Tibial nerve (tissue), 4 donors: ENCODE measurements at regions not wholly inside any gene's neighbourhood (a gene's known extent, or its start where the extent isn't known, plus 50 kb on each side); places are given as distances from the start of the nearest gene placed in this dataset.

Experiments used
- DNase-seq, 2 donors: peaks; one replicate each; pipeline ENCODE4 v3.0.0-alpha.2; 2019; ENCODE audit warnings: low spot score in 2 of 2
- H3K27ac ChIP-seq, 4 donors: fragments of 200-600 bp; sonication (generic) in 3 of 4; one replicate each; pipeline ENCODE4 v1.5.1; 2017 to 2019; ENCODE audit warnings: mild to moderate bottlenecking in 1 of 4
- H3K27me3 ChIP-seq, 2 donors: fragments of 200-600 bp; sonication (generic) in 1 of 2; one replicate each; pipeline versions ENCODE4 v1.5.1 to v1.6.0; 2017 to 2019
- H3K36me3 ChIP-seq, 3 donors: fragments of 200-600 bp; sonication (generic); one replicate each; pipeline ENCODE4 v1.5.1; 2018 to 2019
- H3K4me1 ChIP-seq, 4 donors: fragments of 200-600 bp; sonication (generic) in 3 of 4; one replicate each; pipeline ENCODE4 v1.5.1; 2017 to 2019
- H3K4me3 ChIP-seq, 4 donors: fragments of 200-600 bp; sonication (generic) in 3 of 4; one replicate each; pipeline ENCODE4 v1.5.1; 2017 to 2019; ENCODE audit warnings: mild to moderate bottlenecking in 1 of 4, moderate library complexity in 1 of 4
- H3K9me3 ChIP-seq, 4 donors: fragments of 200-600 bp; sonication (generic) in 3 of 4; one replicate each; pipeline ENCODE4 v1.5.1; 2017 to 2019
- EP300 ChIP-seq, 2 donors: sonication (generic); formaldehyde crosslinking; IDR thresholded peaks; one replicate each; pipeline ENCODE4 v1.6.1; 2017; ENCODE audit warnings: antibody characterized with exemption in 2 of 2, mild to moderate bottlenecking in 1 of 2
- POLR2A ChIP-seq, 2 donors: fragments of 450-650 bp; IDR thresholded peaks; one replicate each; pipeline ENCODE4 v1.6.1; 2017; ENCODE audit warnings: antibody characterized with exemption in 2 of 2, mild to moderate bottlenecking in 2 of 2, moderate library complexity in 2 of 2
- WGBS, 2 donors: methylation state at CpG; one replicate each; pipeline ENCODE4 v1.1.5; 2018; 5-methylcytosine and 5-hydroxymethylcytosine counted together
- TF ChIP-seq, protein P1 (sequence below), 5 experiments: fragments of 200-600 bp in 3 of 5; fragments of 450-650 bp in 2 of 5; sonication (generic) in 3 of 5; IDR thresholded peaks; one replicate each; pipeline ENCODE4 v1.5.1; 2016 to 2019; ENCODE audit warnings: antibody characterized with exemption in 5 of 5, mild to moderate bottlenecking in 3 of 5, moderate library complexity in 2 of 5

- H3K27ac ChIP-seq: no peak overlapping the region
- H3K4me1 ChIP-seq: no peaks in the 10 kb centered on the region
- H3K36me3 ChIP-seq: no peaks in the 10 kb centered on the region
- TF ChIP-seq, protein P1, sequence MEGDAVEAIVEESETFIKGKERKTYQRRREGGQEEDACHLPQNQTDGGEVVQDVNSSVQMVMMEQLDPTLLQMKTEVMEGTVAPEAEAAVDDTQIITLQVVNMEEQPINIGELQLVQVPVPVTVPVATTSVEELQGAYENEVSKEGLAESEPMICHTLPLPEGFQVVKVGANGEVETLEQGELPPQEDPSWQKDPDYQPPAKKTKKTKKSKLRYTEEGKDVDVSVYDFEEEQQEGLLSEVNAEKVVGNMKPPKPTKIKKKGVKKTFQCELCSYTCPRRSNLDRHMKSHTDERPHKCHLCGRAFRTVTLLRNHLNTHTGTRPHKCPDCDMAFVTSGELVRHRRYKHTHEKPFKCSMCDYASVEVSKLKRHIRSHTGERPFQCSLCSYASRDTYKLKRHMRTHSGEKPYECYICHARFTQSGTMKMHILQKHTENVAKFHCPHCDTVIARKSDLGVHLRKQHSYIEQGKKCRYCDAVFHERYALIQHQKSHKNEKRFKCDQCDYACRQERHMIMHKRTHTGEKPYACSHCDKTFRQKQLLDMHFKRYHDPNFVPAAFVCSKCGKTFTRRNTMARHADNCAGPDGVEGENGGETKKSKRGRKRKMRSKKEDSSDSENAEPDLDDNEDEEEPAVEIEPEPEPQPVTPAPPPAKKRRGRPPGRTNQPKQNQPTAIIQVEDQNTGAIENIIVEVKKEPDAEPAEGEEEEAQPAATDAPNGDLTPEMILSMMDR (IDR thresholded peaks at IDR 0.05): no peak
- no peak for TF ChIP-seq EP300 (IDR thresholded peaks at IDR 0.05)
- no peak for TF ChIP-seq POLR2A (IDR thresholded peaks at IDR 0.05)
- 24 to 37% methylated on average over 3 of the region's 3 CpGs for WGBS, 2 donors
- H3K27me3 ChIP-seq: no peaks in the 10 kb centered on the region
- H3K9me3 ChIP-seq: no peaks in the 10 kb centered on the region
- DNase-seq: no peak
- H3K4me3 ChIP-seq: no peak overlapping the region
Measured at GRCh38 chr12:27901959-27902358, 70.6 kb downstream of the PTHLH start.

DNA sequence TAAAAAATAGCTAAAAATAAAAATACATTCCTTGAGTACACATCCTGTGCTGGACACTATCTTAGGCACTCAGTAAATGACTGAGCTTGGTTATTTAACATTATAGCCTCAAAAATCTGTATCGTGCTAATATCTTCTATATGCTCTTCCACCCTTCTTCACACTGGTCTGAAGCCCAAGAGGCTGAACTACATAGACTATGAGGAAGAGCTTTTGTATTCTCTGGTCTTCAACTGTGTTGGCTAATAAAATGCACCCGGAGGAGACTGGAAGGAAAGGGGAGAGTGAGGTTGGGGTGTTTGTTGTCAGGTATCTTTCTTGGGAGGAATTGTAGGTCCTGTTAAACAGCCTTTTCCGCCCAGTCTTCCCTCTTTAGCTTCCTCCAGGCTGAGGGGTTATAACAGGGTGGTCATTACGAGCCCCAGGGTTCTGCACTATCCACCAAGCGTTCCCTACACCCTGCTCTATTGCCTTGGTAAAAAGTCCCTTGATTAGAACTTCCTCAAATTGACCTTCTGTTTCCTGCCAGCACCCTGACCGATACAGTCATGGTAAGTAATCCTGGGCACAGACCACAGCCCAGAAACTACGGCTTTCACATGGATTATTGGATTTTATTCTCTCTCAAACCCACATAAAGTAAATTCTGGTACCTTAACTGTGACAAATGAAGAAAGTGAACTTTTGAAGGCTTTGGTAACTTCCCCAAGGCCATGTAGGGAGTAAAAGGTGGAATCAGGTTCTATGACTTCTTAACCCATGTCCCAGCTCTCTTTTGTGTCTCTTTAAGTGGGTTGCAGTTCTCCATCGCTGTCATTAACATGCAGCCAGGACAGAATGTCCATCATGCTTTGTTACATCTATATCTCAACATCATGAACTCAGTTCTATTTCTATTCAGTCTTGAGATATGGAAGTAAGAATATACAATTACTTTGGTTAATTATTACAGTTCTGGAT lies 71.3 kb downstream of the PTHLH start:
- Histone ChIP-seq H3K9me3 (no peaks in the 10 kb centered on the region), H3K36me3 (no peaks in the 10 kb centered on the region), H3K27ac (no peak overlapping the region), H3K4me3 (no peak overlapping the region), H3K27me3 (no peaks in the 10 kb centered on the region), H3K4me1 (no peaks in the 10 kb centered on the region)
- no peak for DNase-seq
- 76 to 81% methylated on average over 8 of the region's 8 CpGs for WGBS, 2 donors
- TF ChIP-seq POLR2A (IDR thresholded peaks at IDR 0.05) (no peak), EP300 (IDR thresholded peaks at IDR 0.05) (no peak)
- TF ChIP-seq, protein P1 (IDR thresholded peaks at IDR 0.05): no peak

DNA sequence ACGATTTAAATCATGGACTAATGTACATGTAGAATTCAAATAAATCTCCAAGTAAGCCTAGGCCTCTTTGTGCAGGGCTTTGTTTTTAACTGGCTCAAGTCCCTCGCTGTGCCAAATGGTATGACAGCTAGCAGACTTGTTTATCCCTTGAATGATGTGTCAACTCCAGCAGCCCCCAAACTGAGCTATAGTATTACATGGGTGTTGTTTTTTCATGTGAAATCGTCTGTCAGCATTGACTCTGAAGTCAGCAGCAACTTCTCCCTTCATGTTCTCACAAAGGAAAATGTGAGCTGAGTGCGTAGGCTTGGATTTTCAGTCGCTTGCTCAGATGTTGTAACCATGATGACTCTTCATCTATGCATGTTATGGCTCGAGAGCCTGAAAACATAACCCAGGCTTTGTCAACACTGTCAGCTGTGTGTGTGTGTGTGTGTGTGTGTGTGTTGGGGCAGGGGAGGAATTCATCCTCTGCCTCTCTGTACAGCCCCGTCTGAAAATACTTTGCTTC lies 73.3 kb downstream of the PTHLH start:
- H3K36me3 ChIP-seq: no peaks in the 10 kb centered on the region
- 32 to 33% methylated on average over 7 of the region's 7 CpGs for WGBS, 2 donors

GRCh38 chr12:27898022-27898421 lies 74.5 kb downstream of the PTHLH start:
- H3K27me3 ChIP-seq: no peaks in the 10 kb centered on the region
- no peak overlapping the region for H3K4me3 ChIP-seq
- TF ChIP-seq EP300 (IDR thresholded peaks at IDR 0.05): no peak
- DNase-seq: no peak
- H3K36me3 ChIP-seq: no peaks in the 10 kb centered on the region
- H3K27ac ChIP-seq: no peak overlapping the region
- WGBS, 2 donors: 86 to 90% methylated on average over 3 of the region's 3 CpGs
- H3K9me3 ChIP-seq: no peaks in the 10 kb centered on the region
- no peaks in the 10 kb centered on the region for H3K4me1 ChIP-seq

More for the DNA sequence above, 73.3 kb downstream of the PTHLH start:
- no peak overlapping the region for H3K27ac ChIP-seq
- TF ChIP-seq POLR2A (IDR thresholded peaks at IDR 0.05) (no peak), EP300 (IDR thresholded peaks at IDR 0.05) (no peak)
- TF ChIP-seq, protein P1 (IDR thresholded peaks at IDR 0.05): no peak
- no peaks in the 10 kb centered on the region for H3K4me1 ChIP-seq
- no peak overlapping the region for H3K4me3 ChIP-seq
- DNase-seq: no peak
- H3K27me3 ChIP-seq: no peaks in the 10 kb centered on the region
- no peaks in the 10 kb centered on the region for H3K9me3 ChIP-seq

DNA sequence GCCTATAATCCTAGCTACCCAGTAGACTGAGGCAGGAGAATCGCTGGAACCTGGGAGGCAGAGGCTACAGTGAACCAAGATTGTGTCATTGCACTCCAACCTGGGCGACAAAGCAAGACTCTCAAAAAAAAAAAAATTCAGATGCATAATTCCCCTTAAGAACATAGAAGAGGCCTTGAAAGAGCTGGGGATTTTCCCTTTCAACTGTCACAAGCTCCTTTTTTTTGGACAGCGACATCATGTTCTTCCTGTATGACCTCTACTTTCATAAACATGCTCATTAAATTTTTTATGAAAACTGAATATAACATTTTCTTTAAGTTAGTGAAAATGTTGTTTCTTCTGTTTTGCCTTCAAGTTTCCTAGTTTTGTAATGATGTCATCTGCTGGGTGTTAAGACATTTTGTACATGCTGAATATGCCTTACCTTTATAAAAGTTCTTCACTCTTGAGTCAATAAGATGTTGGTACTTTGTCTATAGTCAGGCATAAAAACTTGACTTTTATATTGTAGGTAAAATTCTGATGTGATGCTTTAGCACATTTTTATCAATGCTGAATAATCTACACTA lies 76.0 kb downstream of the PTHLH start:
- Histone ChIP-seq H3K27ac (no peak overlapping the region), H3K4me3 (no peak overlapping the region), H3K36me3 (no peaks in the 10 kb centered on the region), H3K4me1 (no peaks in the 10 kb centered on the region), H3K27me3 (no peaks in the 10 kb centered on the region), H3K9me3 (no peaks in the 10 kb centered on the region)
- no peak for DNase-seq
- TF ChIP-seq POLR2A (IDR thresholded peaks at IDR 0.05) (no peak), EP300 (IDR thresholded peaks at IDR 0.05) (no peak)
- TF ChIP-seq, protein P1 (IDR thresholded peaks at IDR 0.05): no peak
- WGBS, 2 donors: 90 to 93% methylated on average over 3 of the region's 3 CpGs
